GM12892 (cell line): ENCODE measurements at regions not wholly inside any gene's neighbourhood (a gene's known extent, or its start where the extent isn't known, plus 50 kb on each side); places are given as distances from the start of the nearest gene placed in this dataset.

Experiments
- POLR2A ChIP-seq: IDR thresholded peaks from 2 replicates; pipeline ENCODE4 v1.6.1; 2011; ENCODE audit warnings: low read depth, low read length, control low read depth
- TAF1 ChIP-seq: IDR thresholded peaks from 2 replicates; pipeline ENCODE4 v1.6.1; 2011; ENCODE audit warnings: low read depth, mild to moderate bottlenecking, control low read depth, low read length, borderline replicate concordance

- TF ChIP-seq POLR2A, result no peak
- TF ChIP-seq TAF1, result no peak
Observed at GRCh38 chr6:82555801-82556200, 192.2 kb downstream of the TPBG start.
